ENCODE measurements at regions not wholly inside any gene's neighbourhood (a gene's known extent, or its start where the extent isn't known, plus 50 kb on each side); places are given as distances from the start of the nearest gene placed in this dataset.

DNA sequence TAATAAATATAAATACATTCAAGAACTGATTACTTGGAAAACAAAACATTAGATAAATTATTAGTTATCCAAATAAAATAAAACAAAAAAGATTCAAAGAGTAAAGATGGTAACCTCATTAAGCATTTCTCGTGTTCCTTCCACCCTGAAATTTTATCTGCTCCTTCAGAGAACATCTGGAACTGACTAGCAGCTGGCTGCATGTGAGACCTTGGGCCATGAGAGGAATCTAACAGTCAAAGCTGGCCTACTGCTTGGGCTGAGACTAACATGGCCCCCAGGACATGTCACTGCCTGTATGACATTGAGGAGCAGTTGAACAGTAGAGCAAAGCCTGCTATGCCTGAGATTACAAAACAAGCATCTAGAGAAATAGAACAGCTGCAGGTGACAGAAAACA, 208.5 kb upstream of the ZSWIM2 start:
- TF ChIP-seq MYNN (tag by site-specific recombination; IDR thresholded peaks at IDR 0.05; ENCODE audit: borderline replicate concordance) (no peak), YY1 (tag by site-specific recombination; IDR thresholded peaks at IDR 0.05) (no peak), ZBTB21 (tag by site-specific recombination; IDR thresholded peaks at IDR 0.05) (no peak), PRDM6 (tag by site-specific recombination; IDR thresholded peaks at IDR 0.05) (no peak), ZNF223 (tag by site-specific recombination; IDR thresholded peaks at IDR 0.05) (no peak), ZNF548 (tag by site-specific recombination; IDR thresholded peaks at IDR 0.05) (no peak), SETDB1 (IDR thresholded peaks at IDR 0.05; ENCODE audit: insufficient read length, low read length) (no peak), PRDM1 (tag by site-specific recombination; IDR thresholded peaks at IDR 0.05) (no peak), KLF9 (tag by site-specific recombination; IDR thresholded peaks at IDR 0.05; ENCODE audit: low read depth) (no peak), ZNF354C (tag by site-specific recombination; IDR thresholded peaks at IDR 0.05; ENCODE audit: borderline replicate concordance, low read depth) (no peak), ZNF670 (tag by site-specific recombination; IDR thresholded peaks at IDR 0.05; ENCODE audit: low read depth) (no peak), ZFP69B (tag by site-specific recombination; IDR thresholded peaks at IDR 0.05) (no peak), ZSCAN30 (tag by site-specific recombination; IDR thresholded peaks at IDR 0.05) (no peak)
- ChIA-PET CTCF (interaction anchor here (0.6 kb wide), 2 partner anchors 162 to 995 kb away, joined by 3 read pairs; no protein-coding TSS in a partner anchor), POLR2A (interaction anchor here (0.6 kb wide), 1 partner anchor 1176 kb away, joined by 6 read pairs; no protein-coding TSS in a partner anchor)
- Histone ChIP-seq H3K27ac (ENCODE audit: extremely low read depth, low read depth, low read length) (no peak overlapping the region), H3K36me3 (ENCODE audit: control insufficient read depth in 2 of 2, insufficient read depth in 1 of 2, low read length in 2 of 2) (no peaks in the 10 kb centered on the region), H3K4me1 (ENCODE audit: control insufficient read depth, insufficient read depth, low read length) (no peaks in the 10 kb centered on the region), H3K4me3 (ENCODE audit: low read depth, low read length) (no peak overlapping the region), H3K9me3 (ENCODE audit: control insufficient read depth, insufficient read depth, low read depth, low read length) (no peaks in the 10 kb centered on the region)

- TF ChIP-seq ZNF654 (tag by site-specific recombination; IDR thresholded peaks at IDR 0.05; ENCODE audit: low read depth) (no peak), ZNF768 (tag by site-specific recombination; IDR thresholded peaks at IDR 0.05) (no peak), ZNF76 (tag by site-specific recombination; IDR thresholded peaks at IDR 0.05; ENCODE audit: borderline replicate concordance, low read depth) (no peak), ZSCAN16 (tag by site-specific recombination; IDR thresholded peaks at IDR 0.05) (no peak), ZNF155 (tag by site-specific recombination; IDR thresholded peaks at IDR 0.05) (no peak), MZF1 (tag by site-specific recombination; IDR thresholded peaks at IDR 0.05; ENCODE audit: borderline replicate concordance) (no peak), ZNF302 (tag by site-specific recombination; IDR thresholded peaks at IDR 0.05; ENCODE audit: low read depth) (no peak), ZNF776 (tag by site-specific recombination; IDR thresholded peaks at IDR 0.05; ENCODE audit: borderline replicate concordance) (no peak)
- TF ChIP-seq, protein P1, sequence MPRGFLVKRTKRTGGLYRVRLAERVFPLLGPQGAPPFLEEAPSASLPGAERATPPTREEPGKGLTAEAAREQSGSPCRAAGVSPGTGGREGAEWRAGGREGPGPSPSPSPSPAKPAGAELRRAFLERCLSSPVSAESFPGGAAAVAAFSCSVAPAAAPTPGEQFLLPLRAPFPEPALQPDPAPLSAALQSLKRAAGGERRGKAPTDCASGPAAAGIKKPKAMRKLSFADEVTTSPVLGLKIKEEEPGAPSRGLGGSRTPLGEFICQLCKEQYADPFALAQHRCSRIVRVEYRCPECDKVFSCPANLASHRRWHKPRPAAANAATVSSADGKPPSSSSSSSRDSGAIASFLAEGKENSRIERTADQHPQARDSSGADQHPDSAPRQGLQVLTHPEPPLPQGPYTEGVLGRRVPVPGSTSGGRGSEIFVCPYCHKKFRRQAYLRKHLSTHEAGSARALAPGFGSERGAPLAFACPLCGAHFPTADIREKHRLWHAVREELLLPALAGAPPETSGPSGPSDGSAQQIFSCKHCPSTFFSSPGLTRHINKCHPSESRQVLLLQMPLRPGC (tag by site-specific recombination; IDR thresholded peaks at IDR 0.05): no peak
- Histone ChIP-seq H3K36me3 (ENCODE audit: control insufficient read depth in 2 of 2, insufficient read depth in 1 of 2, low read length in 2 of 2) (no peaks in the 10 kb centered on the region), H3K9me3 (ENCODE audit: control insufficient read depth, insufficient read depth, low read depth, low read length) (no peaks in the 10 kb centered on the region), H3K4me3 (ENCODE audit: low read depth, low read length) (no peak overlapping the region), H3K4me1 (ENCODE audit: control insufficient read depth, insufficient read depth, low read length) (no peaks in the 10 kb centered on the region), H3K27ac (ENCODE audit: extremely low read depth, low read depth, low read length) (no peak overlapping the region)
- POLR2A ChIA-PET: no interaction called here
- CTCF ChIA-PET: interaction anchor here (0.6 kb wide), 2 partner anchors 994 to 1158 kb away, joined by 3 to 4 read pairs; no protein-coding TSS in a partner anchor
Measured at GRCh38 chr2:187056416-187057334, 207.7 kb upstream of the ZSWIM2 start.

Data from HEK293 (cell line).